Osteocyte (in vitro differentiated cells): ENCODE measurements at regions not wholly inside any gene's neighbourhood (a gene's known extent, or its start where the extent isn't known, plus 50 kb on each side); places are given as distances from the start of the nearest gene placed in this dataset. TPM values are rescaled to one million over a fixed set of nuclear protein-coding genes. Genes with fewer than 3 reads are reported as not detected.

Experiments
- DNase-seq: peaks from one replicate; pipeline ENCODE4 v3.0.0; 2021; ENCODE audit warnings: mixed read lengths; ENCODE audit not compliant: unreplicated experiment; ENCODE audit errors: extremely low spot score
- H3K27ac Mint-ChIP-seq: one replicate; pipeline ENCODE4 v1.8.0; 2021; ENCODE audit warnings: mild to moderate bottlenecking, mixed read lengths; ENCODE audit not compliant: unreplicated experiment
- H3K27me3 Mint-ChIP-seq: one replicate; pipeline ENCODE4 v1.8.0; 2021; ENCODE audit warnings: mixed read lengths; ENCODE audit not compliant: unreplicated experiment
- H3K36me3 Mint-ChIP-seq: one replicate; pipeline ENCODE4 v1.8.0; 2021; ENCODE audit warnings: mixed read lengths; ENCODE audit not compliant: unreplicated experiment
- H3K4me1 Mint-ChIP-seq: one replicate; pipeline ENCODE4 v1.8.0; 2021; ENCODE audit warnings: mixed read lengths; ENCODE audit not compliant: unreplicated experiment
- H3K4me3 Mint-ChIP-seq: one replicate; pipeline ENCODE4 v1.8.0; 2021; ENCODE audit warnings: mild to moderate bottlenecking, moderate library complexity, mixed read lengths; ENCODE audit not compliant: unreplicated experiment
- H3K9me3 Mint-ChIP-seq: one replicate; pipeline ENCODE4 v1.8.0; 2021; ENCODE audit warnings: mixed read lengths; ENCODE audit not compliant: unreplicated experiment
- microRNA-seq: library from miRNA; unstranded; fragments of <30 nt; microRNA quantifications from one replicate; pipeline ENCODE4 v1.1.0, GENCODE V29; 2020; ENCODE audit not compliant: unreplicated experiment
- TF ChIP-seq, protein P1 (sequence below): fragments of 200-600 bp; sonication (generic); IDR thresholded peaks from 2 replicates; pipeline ENCODE4 v1.5.0; 2021; ENCODE audit warnings: antibody characterized with exemption, mild to moderate bottlenecking, moderate library complexity

DNA sequence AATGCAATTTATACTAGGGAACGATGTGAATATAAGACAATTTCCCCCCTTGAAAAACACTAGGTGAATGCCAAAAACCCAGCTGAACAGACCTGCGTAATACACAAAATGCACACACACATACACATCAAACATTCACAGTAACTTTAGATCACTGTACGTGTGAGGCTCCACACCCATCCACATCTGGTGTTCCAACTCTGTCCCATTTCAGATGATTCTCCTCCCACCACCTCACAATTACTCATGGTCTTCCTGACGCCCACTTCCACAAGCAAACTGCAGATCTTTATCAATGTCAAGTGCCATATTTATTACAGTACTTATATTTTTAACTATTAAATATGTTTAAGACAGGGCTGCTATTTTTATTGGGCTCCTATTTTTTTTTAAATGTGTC, 57.8 kb upstream of the TENM4 start:
- no peak overlapping the region for H3K27ac Mint-ChIP-seq
- H3K36me3 Mint-ChIP-seq = no peaks in the 10 kb centered on the region
- DNase-seq = no peak
- no peaks in the 10 kb centered on the region for H3K9me3 Mint-ChIP-seq
- H3K27me3 Mint-ChIP-seq = peaks cover 8% of the 10 kb centered on the region
- no peak overlapping the region for H3K4me3 Mint-ChIP-seq
- peaks cover 15% of the 10 kb centered on the region for H3K4me1 Mint-ChIP-seq
- TF ChIP-seq, protein P1, sequence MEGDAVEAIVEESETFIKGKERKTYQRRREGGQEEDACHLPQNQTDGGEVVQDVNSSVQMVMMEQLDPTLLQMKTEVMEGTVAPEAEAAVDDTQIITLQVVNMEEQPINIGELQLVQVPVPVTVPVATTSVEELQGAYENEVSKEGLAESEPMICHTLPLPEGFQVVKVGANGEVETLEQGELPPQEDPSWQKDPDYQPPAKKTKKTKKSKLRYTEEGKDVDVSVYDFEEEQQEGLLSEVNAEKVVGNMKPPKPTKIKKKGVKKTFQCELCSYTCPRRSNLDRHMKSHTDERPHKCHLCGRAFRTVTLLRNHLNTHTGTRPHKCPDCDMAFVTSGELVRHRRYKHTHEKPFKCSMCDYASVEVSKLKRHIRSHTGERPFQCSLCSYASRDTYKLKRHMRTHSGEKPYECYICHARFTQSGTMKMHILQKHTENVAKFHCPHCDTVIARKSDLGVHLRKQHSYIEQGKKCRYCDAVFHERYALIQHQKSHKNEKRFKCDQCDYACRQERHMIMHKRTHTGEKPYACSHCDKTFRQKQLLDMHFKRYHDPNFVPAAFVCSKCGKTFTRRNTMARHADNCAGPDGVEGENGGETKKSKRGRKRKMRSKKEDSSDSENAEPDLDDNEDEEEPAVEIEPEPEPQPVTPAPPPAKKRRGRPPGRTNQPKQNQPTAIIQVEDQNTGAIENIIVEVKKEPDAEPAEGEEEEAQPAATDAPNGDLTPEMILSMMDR = no peak

DNA sequence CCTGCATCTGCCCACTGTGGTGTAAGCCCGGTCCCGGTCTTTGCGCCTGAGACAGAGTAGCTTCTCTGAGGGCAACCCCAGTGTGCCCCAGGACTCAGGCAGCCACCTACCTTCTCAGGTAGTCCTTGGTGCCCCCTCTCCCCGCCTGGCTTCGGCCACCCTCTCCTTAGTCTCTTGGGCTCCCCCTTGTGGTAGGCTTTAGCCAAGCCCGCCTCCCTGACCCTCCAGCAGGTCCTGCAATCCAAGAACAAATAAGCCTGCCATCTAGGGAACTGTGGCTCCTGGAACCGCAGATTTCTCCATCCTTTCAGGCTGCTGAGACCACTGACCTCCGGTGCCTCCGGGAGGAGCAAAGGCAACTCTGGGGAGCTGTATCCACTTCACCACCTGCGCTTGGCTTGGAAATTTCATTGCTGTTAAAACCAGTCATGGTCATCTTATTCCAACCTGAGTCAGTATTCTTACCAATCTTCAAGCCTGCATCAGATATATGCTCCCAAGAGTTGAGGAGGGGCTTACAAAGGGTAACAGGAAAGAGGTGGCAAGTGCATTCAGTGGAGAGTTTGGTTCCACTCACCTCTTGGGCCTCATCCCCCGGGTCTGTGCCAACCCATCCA, 52.8 kb upstream of the TENM4 start:
- peaks cover 2% of the 10 kb centered on the region for H3K4me1 Mint-ChIP-seq
- no peaks in the 10 kb centered on the region for H3K36me3 Mint-ChIP-seq
- DNase-seq = peak; percentile 91
- TF ChIP-seq, protein P1 = peak; percentile 94
- H3K9me3 Mint-ChIP-seq = no peaks in the 10 kb centered on the region
- no peak overlapping the region for H3K4me3 Mint-ChIP-seq
- no peak overlapping the region for H3K27ac Mint-ChIP-seq
- H3K27me3 Mint-ChIP-seq = peaks cover 24% of the 10 kb centered on the region

DNA sequence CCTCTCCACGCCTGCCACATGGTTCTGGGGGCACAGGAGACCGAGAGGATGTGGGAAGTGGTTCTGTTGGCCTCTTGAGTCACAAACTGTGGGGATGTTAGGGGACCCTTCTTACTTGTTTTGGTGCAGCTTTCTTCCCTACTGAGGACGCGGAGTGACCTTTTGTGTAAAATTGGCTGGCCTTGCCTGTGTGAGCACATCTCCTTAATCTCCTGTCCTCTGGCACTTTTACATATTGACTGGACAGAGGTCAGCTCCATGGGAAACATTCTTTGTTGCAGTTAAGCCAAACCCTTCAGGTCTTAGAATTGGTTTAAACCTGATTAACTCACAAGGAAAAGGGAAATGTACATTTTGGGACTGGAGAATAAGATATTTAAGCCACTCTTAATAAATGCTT, 51.2 kb upstream of the TENM4 start:
- H3K27me3 Mint-ChIP-seq = peaks cover 35% of the 10 kb centered on the region
- no peak overlapping the region for H3K4me3 Mint-ChIP-seq
- no peak overlapping the region for H3K27ac Mint-ChIP-seq

More for the DNA sequence above, 51.2 kb upstream of the TENM4 start:
- TF ChIP-seq, protein P1 = no peak
- no peak for DNase-seq
- Mint-ChIP-seq H3K9me3 (no peaks in the 10 kb centered on the region), H3K36me3 (no peaks in the 10 kb centered on the region), H3K4me1 (peaks cover 2% of the 10 kb centered on the region)

Small RNAs in the stretch of these regions (microRNA-seq; reads per million reads assigned to microRNA genes)
- gene MIR4300 = not detected
